ENCODE measurements at regions not wholly inside any gene's neighbourhood (a gene's known extent, or its start where the extent isn't known, plus 50 kb on each side); places are given as distances from the start of the nearest gene placed in this dataset.

DNA sequence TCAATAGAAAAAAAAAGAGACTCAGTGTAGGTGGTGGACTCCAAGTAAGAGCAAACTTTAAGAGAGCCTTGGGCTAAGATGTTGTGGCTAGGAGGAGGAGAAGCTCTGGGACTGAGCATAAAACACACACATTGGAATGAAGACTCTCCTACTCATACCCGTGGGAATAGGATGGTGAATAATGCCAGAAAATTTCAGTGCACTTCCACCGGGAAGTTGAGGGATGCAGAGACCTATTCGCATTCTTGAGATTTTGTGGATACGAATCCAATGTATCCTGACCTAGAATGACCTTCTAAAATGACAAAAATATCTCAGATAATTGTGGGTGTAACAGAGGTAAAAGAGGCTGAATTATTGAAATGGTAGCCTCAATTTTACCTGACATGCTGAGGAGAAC is 388.7 kb upstream of the SGO1 start:
- Mint-ChIP-seq H3K4me3 (no peak overlapping the region), H3K36me3 (ENCODE audit: low read depth) (no peaks in the 10 kb centered on the region), H3K27me3 (ENCODE audit: low read depth) (no peaks in the 10 kb centered on the region), H3K27ac (no peak overlapping the region), H3K9me3 (no peaks in the 10 kb centered on the region), H3K4me1 (no peaks in the 10 kb centered on the region)
- TF ChIP-seq, protein P1, sequence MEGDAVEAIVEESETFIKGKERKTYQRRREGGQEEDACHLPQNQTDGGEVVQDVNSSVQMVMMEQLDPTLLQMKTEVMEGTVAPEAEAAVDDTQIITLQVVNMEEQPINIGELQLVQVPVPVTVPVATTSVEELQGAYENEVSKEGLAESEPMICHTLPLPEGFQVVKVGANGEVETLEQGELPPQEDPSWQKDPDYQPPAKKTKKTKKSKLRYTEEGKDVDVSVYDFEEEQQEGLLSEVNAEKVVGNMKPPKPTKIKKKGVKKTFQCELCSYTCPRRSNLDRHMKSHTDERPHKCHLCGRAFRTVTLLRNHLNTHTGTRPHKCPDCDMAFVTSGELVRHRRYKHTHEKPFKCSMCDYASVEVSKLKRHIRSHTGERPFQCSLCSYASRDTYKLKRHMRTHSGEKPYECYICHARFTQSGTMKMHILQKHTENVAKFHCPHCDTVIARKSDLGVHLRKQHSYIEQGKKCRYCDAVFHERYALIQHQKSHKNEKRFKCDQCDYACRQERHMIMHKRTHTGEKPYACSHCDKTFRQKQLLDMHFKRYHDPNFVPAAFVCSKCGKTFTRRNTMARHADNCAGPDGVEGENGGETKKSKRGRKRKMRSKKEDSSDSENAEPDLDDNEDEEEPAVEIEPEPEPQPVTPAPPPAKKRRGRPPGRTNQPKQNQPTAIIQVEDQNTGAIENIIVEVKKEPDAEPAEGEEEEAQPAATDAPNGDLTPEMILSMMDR (IDR thresholded peaks at IDR 0.05; ENCODE audit: unreplicated experiment in 3 of 3), result no peak

DNA sequence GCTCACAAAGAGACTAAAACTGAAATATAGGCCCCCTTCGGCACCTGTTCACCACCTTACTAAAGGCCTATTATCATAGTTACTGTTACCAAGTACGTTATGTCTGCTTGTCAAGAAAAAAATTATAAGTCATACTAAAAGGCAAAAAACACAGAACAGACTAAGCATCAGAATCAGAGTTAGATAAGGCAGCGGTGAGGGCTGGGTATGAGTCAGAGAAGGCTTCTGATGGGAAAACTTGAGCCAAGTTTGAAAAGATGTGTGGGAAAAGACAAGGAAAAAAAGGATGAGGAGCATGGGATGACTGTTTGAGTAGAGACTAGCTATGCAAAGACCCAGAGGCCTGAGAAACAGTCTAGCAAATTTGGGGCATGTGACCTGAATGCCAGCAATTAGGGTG is 387.2 kb upstream of the SGO1 start:
- Mint-ChIP-seq H3K36me3 (ENCODE audit: low read depth) (no peaks in the 10 kb centered on the region), H3K27me3 (ENCODE audit: low read depth) (no peaks in the 10 kb centered on the region), H3K4me3 (no peak overlapping the region), H3K4me1 (no peaks in the 10 kb centered on the region), H3K9me3 (no peaks in the 10 kb centered on the region), H3K27ac (no peak overlapping the region)
- TF ChIP-seq, protein P1 (IDR thresholded peaks at IDR 0.05; ENCODE audit: unreplicated experiment in 3 of 3), result no peak

DNA sequence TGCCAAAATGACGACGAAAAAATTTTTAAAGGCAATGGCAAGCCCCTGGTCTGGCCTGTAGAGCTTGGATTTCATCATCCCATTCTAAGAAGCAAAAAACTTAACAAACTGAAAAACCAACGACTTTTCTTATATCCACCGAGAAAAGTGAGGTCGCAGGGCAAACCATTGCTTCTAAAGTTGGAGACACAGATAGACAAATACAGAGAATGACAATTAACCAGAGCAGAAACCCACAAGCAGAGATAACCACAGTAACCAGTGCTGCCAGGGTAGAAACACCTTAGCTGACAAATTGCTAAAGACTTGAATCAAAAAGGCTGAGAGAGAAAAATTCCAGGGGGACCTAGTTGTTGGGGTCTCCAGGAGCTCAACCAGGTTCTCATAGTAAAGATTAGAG is 386.5 kb upstream of the SGO1 start:
- Mint-ChIP-seq H3K4me3 (no peak overlapping the region), H3K27ac (no peak overlapping the region), H3K9me3 (no peaks in the 10 kb centered on the region), H3K36me3 (ENCODE audit: low read depth) (no peaks in the 10 kb centered on the region), H3K27me3 (ENCODE audit: low read depth) (no peaks in the 10 kb centered on the region), H3K4me1 (no peaks in the 10 kb centered on the region)
- TF ChIP-seq, protein P1 (IDR thresholded peaks at IDR 0.05; ENCODE audit: unreplicated experiment in 3 of 3), result no peak

DNA sequence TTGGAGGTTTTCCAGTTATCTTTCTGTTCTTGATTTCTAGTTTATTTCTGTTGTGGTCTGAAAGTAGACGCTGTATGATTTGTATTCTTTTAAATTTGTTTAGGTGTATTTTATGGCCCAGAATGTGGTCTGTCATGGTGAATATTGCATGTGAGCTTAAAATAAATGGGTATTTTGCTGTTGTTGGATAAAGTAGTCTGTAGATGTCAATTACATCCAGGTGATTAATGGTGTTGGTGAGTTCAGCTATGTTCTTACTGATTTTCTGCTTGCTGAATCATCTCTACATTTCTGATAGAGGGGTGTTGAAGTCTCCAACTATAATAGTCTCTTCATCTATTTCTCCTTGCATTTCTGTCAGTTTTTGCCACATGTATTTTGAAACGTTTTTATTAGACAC is 383.3 kb upstream of the SGO1 start:
- H3K36me3 Mint-ChIP-seq (ENCODE audit: low read depth), result no peaks in the 10 kb centered on the region
- no peaks in the 10 kb centered on the region for H3K27me3 Mint-ChIP-seq (ENCODE audit: low read depth)
- no peaks in the 10 kb centered on the region for H3K9me3 Mint-ChIP-seq
- H3K4me1 Mint-ChIP-seq, result no peaks in the 10 kb centered on the region
- no peak overlapping the region for H3K27ac Mint-ChIP-seq
- H3K4me3 Mint-ChIP-seq, result no peak overlapping the region
- TF ChIP-seq, protein P1 (IDR thresholded peaks at IDR 0.05; ENCODE audit: unreplicated experiment in 3 of 3), result no peak

DNA sequence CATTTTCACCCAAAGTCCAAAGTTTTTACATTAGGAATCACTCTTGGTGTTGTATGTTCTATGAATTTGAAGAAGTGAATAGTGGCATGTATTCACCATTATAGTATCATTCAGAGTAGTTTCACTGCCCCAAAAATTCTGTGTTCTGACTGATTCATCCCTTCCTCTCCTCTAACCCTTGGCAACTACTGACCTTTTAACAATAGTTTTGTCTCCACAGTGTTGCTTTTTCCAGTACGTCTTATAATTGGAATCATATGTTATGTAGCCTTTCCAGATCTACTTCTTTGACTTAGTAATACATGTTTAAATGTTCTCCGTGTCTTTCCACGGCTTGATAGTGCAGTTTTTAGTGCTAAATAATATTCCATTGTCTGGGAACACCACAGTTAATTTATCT is 379.0 kb upstream of the SGO1 start:
- peaks cover 11% of the 10 kb centered on the region for H3K4me1 Mint-ChIP-seq
- H3K27ac Mint-ChIP-seq, result no peak overlapping the region
- no peaks in the 10 kb centered on the region for H3K9me3 Mint-ChIP-seq
- H3K27me3 Mint-ChIP-seq (ENCODE audit: low read depth), result no peaks in the 10 kb centered on the region
- TF ChIP-seq, protein P1 (IDR thresholded peaks at IDR 0.05; ENCODE audit: unreplicated experiment in 3 of 3), result no peak
- H3K36me3 Mint-ChIP-seq (ENCODE audit: low read depth), result no peaks in the 10 kb centered on the region
- no peak overlapping the region for H3K4me3 Mint-ChIP-seq

DNA sequence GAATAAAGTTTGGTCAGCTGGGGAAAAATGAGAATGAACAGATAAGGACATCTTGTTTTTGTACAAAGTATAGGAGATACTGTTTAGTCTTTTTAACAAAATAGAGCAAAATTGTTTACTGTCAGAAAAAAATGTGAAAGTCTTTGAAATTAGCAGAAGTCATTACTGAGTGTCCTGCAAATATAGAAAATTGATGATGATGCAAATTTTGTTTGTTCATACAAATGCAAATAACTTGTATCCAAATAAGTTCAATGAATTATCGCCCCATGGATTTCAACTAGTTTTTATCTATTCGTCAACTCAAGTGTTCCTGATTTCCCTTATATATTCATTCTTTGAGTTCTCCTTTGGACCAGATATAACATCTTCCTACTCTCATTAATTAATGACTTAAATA is 378.0 kb upstream of the SGO1 start:
- Mint-ChIP-seq H3K4me3 (no peak overlapping the region), H3K27ac (peak overlapping the region in 1 of 3 experiments; percentile 71), H3K9me3 (no peaks in the 10 kb centered on the region), H3K27me3 (ENCODE audit: low read depth) (no peaks in the 10 kb centered on the region), H3K36me3 (ENCODE audit: low read depth) (no peaks in the 10 kb centered on the region), H3K4me1 (peaks cover 11% of the 10 kb centered on the region)
- TF ChIP-seq, protein P1 (IDR thresholded peaks at IDR 0.05; ENCODE audit: unreplicated experiment in 3 of 3), result no peak

Measured in nephron (organoid).